Endothelial cell (in vitro differentiated cells): ENCODE measurements at regions not wholly inside any gene's neighbourhood (a gene's known extent, or its start where the extent isn't known, plus 50 kb on each side); places are given as distances from the start of the nearest gene placed in this dataset.

Experiments used
- DNase-seq: peaks from one replicate; pipeline ENCODE4 v3.0.0; 2021; ENCODE audit warnings: low spot score
- H3K27ac Mint-ChIP-seq: one replicate; pipeline ENCODE4 v1.8.0; 2021; ENCODE audit warnings: mixed read lengths, inconsistent platforms; ENCODE audit not compliant: unreplicated experiment
- H3K27me3 Mint-ChIP-seq: one replicate; pipeline ENCODE4 v1.8.0; 2021; ENCODE audit warnings: mild to moderate bottlenecking, moderate library complexity, mixed read lengths, inconsistent platforms; ENCODE audit not compliant: unreplicated experiment
- H3K36me3 Mint-ChIP-seq: one replicate; pipeline ENCODE4 v1.8.0; 2021; ENCODE audit warnings: mild to moderate bottlenecking, low read depth, mixed read lengths, inconsistent platforms; ENCODE audit not compliant: unreplicated experiment
- H3K4me1 Mint-ChIP-seq: one replicate; pipeline ENCODE4 v1.8.0; 2021; ENCODE audit warnings: mild to moderate bottlenecking, mixed read lengths, inconsistent platforms; ENCODE audit not compliant: unreplicated experiment
- H3K4me3 Mint-ChIP-seq: one replicate; pipeline ENCODE4 v1.8.0; 2021; ENCODE audit warnings: mild to moderate bottlenecking, mixed read lengths, inconsistent platforms; ENCODE audit not compliant: unreplicated experiment
- H3K9me3 Mint-ChIP-seq: one replicate; pipeline ENCODE4 v1.8.0; 2021; ENCODE audit warnings: mixed read lengths, inconsistent platforms; ENCODE audit not compliant: unreplicated experiment
- CTCF ChIP-seq: fragments of 200-600 bp; sonication (generic); IDR thresholded peaks from one replicate; pipeline ENCODE4 v1.5.0; 2021; ENCODE audit warnings: antibody characterized with exemption; ENCODE audit not compliant: unreplicated experiment

GRCh38 chr2:215658635-215659305 is 222.9 kb upstream of the FN1 start:
- DNase-seq: no peak
- Mint-ChIP-seq H3K27me3 (peaks cover 3% of the 10 kb centered on the region), H3K4me3 (no peak overlapping the region), H3K9me3 (no peaks in the 10 kb centered on the region), H3K36me3 (no peaks in the 10 kb centered on the region), H3K4me1 (peaks cover 5% of the 10 kb centered on the region), H3K27ac (no peak overlapping the region)
- TF ChIP-seq CTCF: no peak

- TF ChIP-seq CTCF: no peak
- H3K36me3 Mint-ChIP-seq: no peaks in the 10 kb centered on the region
- no peaks in the 10 kb centered on the region for H3K9me3 Mint-ChIP-seq
- H3K4me1 Mint-ChIP-seq: peaks cover 5% of the 10 kb centered on the region
- no peak overlapping the region for H3K27ac Mint-ChIP-seq
- DNase-seq: no peak
- peaks cover 3% of the 10 kb centered on the region for H3K27me3 Mint-ChIP-seq
- no peak overlapping the region for H3K4me3 Mint-ChIP-seq
Observed at GRCh38 chr2:215657844-215658243, 222.0 kb upstream of the FN1 start.

- peaks cover 3% of the 10 kb centered on the region for H3K27me3 Mint-ChIP-seq
- no peak for TF ChIP-seq CTCF
- H3K4me1 Mint-ChIP-seq: peaks cover 5% of the 10 kb centered on the region
- H3K36me3 Mint-ChIP-seq: peaks cover 6% of the 10 kb centered on the region
- H3K9me3 Mint-ChIP-seq: no peaks in the 10 kb centered on the region
- no peak overlapping the region for H3K4me3 Mint-ChIP-seq
- H3K27ac Mint-ChIP-seq: no peak overlapping the region
- no peak for DNase-seq
Observed at GRCh38 chr2:215654148-215654819, 218.4 kb upstream of the FN1 start.

GRCh38 chr2:215653344-215654030 is 217.6 kb upstream of the FN1 start:
- H3K27me3 Mint-ChIP-seq: peaks cover 3% of the 10 kb centered on the region
- H3K4me1 Mint-ChIP-seq: peaks cover 5% of the 10 kb centered on the region
- H3K4me3 Mint-ChIP-seq: no peak overlapping the region

More at GRCh38 chr2:215653344-215654030, 217.6 kb upstream of the FN1 start:
- Mint-ChIP-seq H3K36me3 (peaks cover 6% of the 10 kb centered on the region), H3K9me3 (no peaks in the 10 kb centered on the region), H3K27ac (no peak overlapping the region)
- no peak for DNase-seq
- no peak for TF ChIP-seq CTCF
